ENCODE measurements at regions not wholly inside any gene's neighbourhood (a gene's known extent, or its start where the extent isn't known, plus 50 kb on each side); places are given as distances from the start of the nearest gene placed in this dataset.

DNA sequence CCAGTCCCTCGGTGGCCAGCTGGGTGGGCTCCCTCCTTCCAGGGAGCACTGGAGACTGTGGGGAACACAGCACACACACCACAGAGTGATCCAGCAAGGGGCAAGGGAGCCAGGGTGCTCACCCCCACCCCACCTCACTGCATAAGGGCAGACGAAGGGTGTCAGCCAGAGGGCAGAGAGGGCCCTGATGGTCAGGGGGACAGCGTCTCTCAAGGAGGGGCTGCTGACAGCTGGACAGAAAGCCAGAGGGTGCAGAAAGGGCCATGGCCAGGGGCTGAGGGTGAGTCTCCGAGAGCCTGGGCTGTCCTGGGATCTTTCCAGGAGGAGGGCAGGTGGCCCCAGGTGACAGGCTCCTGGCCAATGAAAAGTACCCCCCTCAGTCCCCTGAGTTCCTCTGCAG lies 73.4 kb upstream of the PMEPA1 start:
- TF ChIP-seq, protein P1, sequence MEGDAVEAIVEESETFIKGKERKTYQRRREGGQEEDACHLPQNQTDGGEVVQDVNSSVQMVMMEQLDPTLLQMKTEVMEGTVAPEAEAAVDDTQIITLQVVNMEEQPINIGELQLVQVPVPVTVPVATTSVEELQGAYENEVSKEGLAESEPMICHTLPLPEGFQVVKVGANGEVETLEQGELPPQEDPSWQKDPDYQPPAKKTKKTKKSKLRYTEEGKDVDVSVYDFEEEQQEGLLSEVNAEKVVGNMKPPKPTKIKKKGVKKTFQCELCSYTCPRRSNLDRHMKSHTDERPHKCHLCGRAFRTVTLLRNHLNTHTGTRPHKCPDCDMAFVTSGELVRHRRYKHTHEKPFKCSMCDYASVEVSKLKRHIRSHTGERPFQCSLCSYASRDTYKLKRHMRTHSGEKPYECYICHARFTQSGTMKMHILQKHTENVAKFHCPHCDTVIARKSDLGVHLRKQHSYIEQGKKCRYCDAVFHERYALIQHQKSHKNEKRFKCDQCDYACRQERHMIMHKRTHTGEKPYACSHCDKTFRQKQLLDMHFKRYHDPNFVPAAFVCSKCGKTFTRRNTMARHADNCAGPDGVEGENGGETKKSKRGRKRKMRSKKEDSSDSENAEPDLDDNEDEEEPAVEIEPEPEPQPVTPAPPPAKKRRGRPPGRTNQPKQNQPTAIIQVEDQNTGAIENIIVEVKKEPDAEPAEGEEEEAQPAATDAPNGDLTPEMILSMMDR (conservative IDR thresholded peaks at IDR 0.05), result no peak
- no peak for TF ChIP-seq ZFX (IDR thresholded peaks at IDR 0.05)
